GM10266 (cell line): ENCODE measurements at regions not wholly inside any gene's neighbourhood (a gene's known extent, or its start where the extent isn't known, plus 50 kb on each side); places are given as distances from the start of the nearest gene placed in this dataset.
A peak's percentile ranks its signal among the peaks of the same experiment; 100 is the strongest.

Experiments
- DNase-seq: peaks from one replicate; pipeline ENCODE4 v3.0.0; 2012; ENCODE audit errors: extremely low spot score
- CTCF ChIP-seq: IDR thresholded peaks from 2 replicates; pipeline ENCODE4 v1.5.1; 2012; ENCODE audit warnings: mild to moderate bottlenecking, low read depth; ENCODE audit not compliant: control insufficient read depth, insufficient read depth; ENCODE audit errors: missing control alignments

- no peak for TF ChIP-seq CTCF
- no peak for DNase-seq
These were observed 279.2 kb downstream of the TLE3 start for GRCh38 chr15:69818529-69818928.

- DNase-seq, result no peak
- no peak for TF ChIP-seq CTCF
These were observed 278.3 kb downstream of the TLE3 start for GRCh38 chr15:69819371-69819770.

- no peak for TF ChIP-seq CTCF
- DNase-seq, result no peak
These were observed 276.9 kb downstream of the TLE3 start for GRCh38 chr15:69820819-69821218.

GRCh38 chr15:69823223-69823907 is 274.4 kb downstream of the TLE3 start:
- DNase-seq, result peak; percentile 31
- no peak for TF ChIP-seq CTCF

GRCh38 chr15:69824075-69824876 is 273.4 kb downstream of the TLE3 start:
- TF ChIP-seq CTCF, result no peak
- DNase-seq, result no peak

- no peak for DNase-seq
- TF ChIP-seq CTCF, result no peak
These were observed 272.8 kb downstream of the TLE3 start for GRCh38 chr15:69824877-69825406.
